OCI-LY1 (cell line): ENCODE measurements at regions not wholly inside any gene's neighbourhood (a gene's known extent, or its start where the extent isn't known, plus 50 kb on each side); places are given as distances from the start of the nearest gene placed in this dataset.

ENCODE experiments used
- H2AFZ ChIP-seq: fragments of 200-600 bp; sonication (generic), shearing (Covaris generic); 2 replicates; pipeline ENCODE4 v1.6.0; 2014; ENCODE audit warnings: antibody characterized with exemption, mild to moderate bottlenecking, low read length
- H3F3A ChIP-seq: fragments of 200-600 bp; sonication (generic), shearing (Covaris generic); 2 replicates; pipeline ENCODE4 v1.6.0; 2014; ENCODE audit warnings: mild to moderate bottlenecking, antibody characterized with exemption, low read length, moderate library complexity; ENCODE audit not compliant: insufficient read depth
- H3K27ac ChIP-seq: fragments of 200-600 bp; sonication (generic); 2 replicates; pipeline ENCODE4 v1.5.1; 2014; ENCODE audit warnings: low read length, mixed run types, mild to moderate bottlenecking, low read depth; ENCODE audit not compliant: poor library complexity, severe bottlenecking
- H3K27me3 ChIP-seq: fragments of 200-600 bp; sonication (generic); 2 replicates; pipeline ENCODE4 v1.6.0; 2014; ENCODE audit warnings: antibody characterized with exemption, mild to moderate bottlenecking, low read length, moderate library complexity; ENCODE audit not compliant: insufficient read depth
- H3K36me3 ChIP-seq: fragments of 200-600 bp; sonication (generic); 2 replicates; pipeline ENCODE4 v1.6.1; 2014; ENCODE audit warnings: mild to moderate bottlenecking, antibody characterized with exemption, low read length, moderate library complexity, mixed read lengths; ENCODE audit not compliant: insufficient read depth
- H3K4me1 ChIP-seq: fragments of 200-600 bp; sonication (generic); 2 replicates; pipeline ENCODE4 v1.5.1; 2014; ENCODE audit warnings: mild to moderate bottlenecking, low read length, moderate library complexity; ENCODE audit not compliant: insufficient read depth, severe bottlenecking
- H3K4me2 ChIP-seq: fragments of 200-600 bp; sonication (generic), shearing (Covaris generic); 2 replicates; pipeline ENCODE4 v1.6.1; 2014; ENCODE audit warnings: low read length
- H3K4me3 ChIP-seq: fragments of 200-600 bp; sonication (generic); 2 replicates; pipeline ENCODE4 v1.5.1; 2014; ENCODE audit warnings: low read length, low read depth, mild to moderate bottlenecking, mixed read lengths; ENCODE audit not compliant: poor library complexity, severe bottlenecking
- H3K79me2 ChIP-seq: fragments of 200-600 bp; shearing (Covaris generic); 2 replicates; pipeline ENCODE4 v1.6.1; 2016; ENCODE audit warnings: mixed run types, low read length, mixed read lengths; ENCODE audit not compliant: insufficient read depth
- H3K9ac ChIP-seq: fragments of 200-600 bp; sonication (generic), shearing (Covaris generic); 2 replicates; pipeline ENCODE4 v1.6.1; 2014; ENCODE audit warnings: mild to moderate bottlenecking, low read length, mixed read lengths
- H3K9me2 ChIP-seq: fragments of 200-600 bp; sonication (generic), shearing (Covaris generic); 2 replicates; pipeline ENCODE4 v1.6.1; 2014; ENCODE audit warnings: low read depth, mild to moderate bottlenecking, low read length, mixed read lengths
- H3K9me3 ChIP-seq: fragments of 200-600 bp; shearing (Covaris generic); 2 replicates; pipeline ENCODE4 v1.6.1; 2014; ENCODE audit warnings: low read length, mixed read lengths
- H4K20me1 ChIP-seq: fragments of 200-600 bp; sonication (generic), shearing (Covaris generic); 2 replicates; pipeline ENCODE4 v1.6.0; 2016; ENCODE audit warnings: mild to moderate bottlenecking, low read length; ENCODE audit not compliant: insufficient read depth
- CTCF ChIP-seq: fragments of 200-600 bp; sonication (generic), shearing (Covaris generic); IDR thresholded peaks from 2 replicates; pipeline ENCODE4 v1.5.1; 2017; ENCODE audit warnings: mild to moderate bottlenecking, antibody characterized with exemption, low read length, moderate library complexity, mixed read lengths
- EZH2 ChIP-seq: fragments of 200-600 bp; sonication (generic), shearing (Covaris generic); IDR thresholded peaks from 2 replicates; pipeline ENCODE4 v1.8.0; 2017; ENCODE audit warnings: borderline replicate concordance, mixed run types, mild to moderate bottlenecking, antibody characterized with exemption, low read length, moderate library complexity, mixed read lengths

- Histone ChIP-seq H3K9me3 (no peaks in the 10 kb centered on the region), H3K27ac (no peak overlapping the region), H3K36me3 (no peaks in the 10 kb centered on the region), H3K9me2 (no peaks in the 10 kb centered on the region), H3K27me3 (no peaks in the 10 kb centered on the region), H3K79me2 (no peaks in the 10 kb centered on the region), H3K9ac (no peak overlapping the region), H3F3A (no peaks in the 10 kb centered on the region), H3K4me3 (no peak overlapping the region), H4K20me1 (no peaks in the 10 kb centered on the region), H2AFZ (no peak overlapping the region), H3K4me2 (no peak overlapping the region), H3K4me1 (peaks cover 9% of the 10 kb centered on the region)
- no peak for TF ChIP-seq EZH2
- no peak for TF ChIP-seq CTCF
Observed at GRCh38 chr7:25622695-25623094, 394.4 kb upstream of the NPVF start.

- Histone ChIP-seq H3F3A (no peaks in the 10 kb centered on the region), H3K27me3 (no peaks in the 10 kb centered on the region), H3K9me2 (no peaks in the 10 kb centered on the region), H3K79me2 (no peaks in the 10 kb centered on the region), H4K20me1 (no peaks in the 10 kb centered on the region), H2AFZ (no peak overlapping the region), H3K9me3 (no peaks in the 10 kb centered on the region), H3K27ac (no peak overlapping the region), H3K36me3 (no peaks in the 10 kb centered on the region), H3K4me1 (peaks cover 9% of the 10 kb centered on the region), H3K9ac (no peak overlapping the region), H3K4me2 (no peak overlapping the region), H3K4me3 (no peak overlapping the region)
- TF ChIP-seq EZH2 (no peak), CTCF (no peak)
Observed at GRCh38 chr7:25624051-25624450, 395.8 kb upstream of the NPVF start.

GRCh38 chr7:25624833-25625232 lies 396.5 kb upstream of the NPVF start:
- Histone ChIP-seq H3K4me3 (no peak overlapping the region), H3K27me3 (no peaks in the 10 kb centered on the region), H3K9me2 (no peaks in the 10 kb centered on the region), H3K27ac (no peak overlapping the region), H3K4me2 (no peak overlapping the region), H3K9ac (no peak overlapping the region), H2AFZ (no peak overlapping the region), H4K20me1 (no peaks in the 10 kb centered on the region), H3K4me1 (peaks cover 9% of the 10 kb centered on the region), H3F3A (no peaks in the 10 kb centered on the region), H3K79me2 (no peaks in the 10 kb centered on the region), H3K36me3 (no peaks in the 10 kb centered on the region), H3K9me3 (no peaks in the 10 kb centered on the region)
- TF ChIP-seq CTCF (no peak), EZH2 (no peak)
